NCI-H2171 (cell line): ENCODE measurements at regions not wholly inside any gene's neighbourhood (a gene's known extent, or its start where the extent isn't known, plus 50 kb on each side); places are given as distances from the start of the nearest gene placed in this dataset.
"Not testable (repeated sequence)": the region's sequence is repeated elsewhere in the genome, so short reads cannot be mapped to it uniquely, and the experiment has no call there.

ENCODE experiments used
- DNase-seq: peaks from one replicate; lab custom pipeline; 2025; lab: John Stamatoyannopoulos, UW

DNA sequence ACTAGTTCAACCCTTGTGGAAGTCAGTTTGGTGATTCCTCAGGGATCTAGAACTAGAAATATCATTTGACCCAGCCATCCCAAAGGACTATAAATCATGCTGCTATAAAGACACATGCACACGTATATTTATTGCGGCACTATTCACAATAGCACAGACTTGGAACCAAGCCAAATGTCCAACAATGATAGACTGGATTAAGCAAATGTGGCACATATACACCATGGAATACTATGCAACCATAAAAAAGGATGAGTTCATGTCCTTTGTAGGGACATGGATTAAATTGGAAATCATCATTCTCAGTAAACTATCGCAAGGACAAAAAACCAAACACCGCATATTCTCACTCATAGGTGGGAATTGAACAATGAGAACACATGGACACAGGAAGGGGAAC lies 157.8 kb downstream of the MSN start:
- not testable (repeated sequence) for DNase-seq

DNA sequence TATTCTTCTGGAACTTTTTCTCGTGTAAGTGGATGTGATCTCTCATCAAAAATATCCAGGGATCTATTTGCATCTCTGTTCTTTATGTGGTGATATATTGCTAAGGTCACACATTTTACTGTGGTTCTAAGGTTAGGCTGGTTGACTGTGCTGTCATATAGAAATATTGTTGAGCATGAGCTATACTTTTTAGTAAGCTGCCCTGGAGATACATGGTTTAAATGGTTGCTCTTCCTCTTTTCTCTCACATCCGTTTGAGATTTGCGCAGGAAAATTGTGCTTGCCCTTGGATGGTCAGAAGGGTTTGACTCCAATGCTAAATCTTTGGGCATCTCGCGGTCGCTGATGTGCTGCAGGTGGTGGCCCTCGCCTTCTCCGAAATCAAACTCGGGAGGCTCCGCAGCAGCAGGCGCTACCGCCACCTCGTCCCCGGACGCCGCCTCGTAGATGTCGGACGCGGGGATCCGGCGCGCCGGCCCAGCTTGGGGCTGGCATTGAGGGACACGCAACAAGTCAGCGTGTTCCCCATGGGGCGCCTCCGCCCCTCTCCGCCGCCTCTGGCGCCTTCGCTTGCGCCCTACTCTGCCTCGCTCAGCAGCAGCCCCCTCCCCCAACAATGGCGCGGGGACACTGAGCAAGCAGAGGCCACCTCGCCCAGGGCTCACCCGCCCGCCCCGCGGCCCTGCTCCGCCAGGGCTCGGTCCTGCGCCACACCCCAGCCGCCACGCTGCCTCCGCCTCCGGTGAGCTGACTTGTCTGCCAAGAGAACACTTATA lies 154.5 kb downstream of the MSN start:
- peak; percentile 3 for DNase-seq

DNA sequence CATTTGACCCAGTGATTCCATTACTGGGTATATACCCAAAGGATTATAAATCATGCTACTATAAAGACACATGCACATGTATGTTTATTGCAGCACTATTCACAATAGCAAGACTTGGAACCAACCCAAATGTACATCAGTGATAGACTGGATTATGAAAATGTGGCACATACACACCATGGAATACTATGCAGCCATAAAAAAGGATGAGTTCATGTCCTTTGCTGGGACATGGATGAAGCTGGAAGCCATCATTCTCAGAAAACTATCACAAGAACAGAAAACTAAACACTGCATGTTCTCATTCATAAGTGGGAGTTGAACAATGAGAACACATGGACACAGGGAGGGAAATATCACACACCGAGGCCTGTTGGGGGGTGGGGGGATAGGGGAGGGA lies 152.5 kb downstream of the MSN start:
- not testable (repeated sequence) for DNase-seq

DNA sequence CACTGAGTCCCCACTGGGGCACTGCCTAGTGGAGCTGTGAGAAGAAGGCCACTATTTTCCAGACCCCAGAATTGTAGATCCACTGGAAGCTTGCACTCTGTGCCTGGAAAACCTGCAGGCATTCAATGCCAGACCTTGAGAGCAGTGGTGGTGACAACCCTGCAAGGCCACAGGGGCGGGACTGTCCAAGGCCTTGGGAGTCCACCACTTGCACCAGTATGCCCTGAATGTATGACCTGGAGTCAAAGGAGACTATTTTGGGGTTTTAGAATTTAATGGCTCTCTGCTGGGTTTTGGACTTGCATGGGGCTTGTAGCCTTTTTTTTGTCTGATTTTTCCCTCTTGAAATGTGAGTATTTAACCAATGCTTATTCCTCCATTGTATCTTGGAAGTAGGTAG lies 145.8 kb downstream of the MSN start:
- DNase-seq, result no peak

DNA sequence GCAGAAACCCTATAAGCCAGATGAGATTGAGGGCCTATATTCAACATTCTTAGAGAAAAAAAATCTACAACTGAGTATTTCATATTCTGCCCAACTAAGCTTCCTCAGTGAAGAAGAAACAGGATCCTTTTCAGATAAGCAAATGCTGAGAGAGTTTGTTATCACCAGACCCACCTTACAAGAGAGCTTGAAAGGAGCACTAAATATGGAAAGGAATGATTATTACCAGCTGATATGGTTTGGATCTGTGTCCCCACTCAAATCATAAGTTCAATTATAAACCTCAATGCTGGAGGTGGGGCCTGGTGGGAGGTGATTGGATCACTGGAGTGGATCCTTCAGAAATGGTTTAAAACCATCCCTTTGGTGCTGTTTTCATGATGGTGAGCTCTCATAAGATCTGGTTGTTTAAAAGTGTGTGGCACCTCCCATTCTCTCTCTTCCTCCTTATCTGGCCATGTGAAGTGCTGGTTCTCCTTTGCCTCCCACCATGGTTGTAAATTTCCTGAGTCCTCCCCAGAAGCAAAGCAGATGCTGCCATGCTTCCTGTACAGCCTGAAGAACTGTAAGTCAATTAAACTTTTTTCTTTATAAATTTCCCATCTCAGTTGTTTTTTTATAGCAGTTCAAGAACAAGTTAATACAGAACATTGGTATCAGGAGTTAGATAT lies 144.2 kb downstream of the MSN start:
- no peak for DNase-seq
